Smooth muscle cell of the brain vasculature (primary cell): ENCODE measurements at regions not wholly inside any gene's neighbourhood (a gene's known extent, or its start where the extent isn't known, plus 50 kb on each side); places are given as distances from the start of the nearest gene placed in this dataset.
"Not testable (repeated sequence)": the region's sequence is repeated elsewhere in the genome, so short reads cannot be mapped to it uniquely, and the experiment has no call there.

ENCODE experiments used
- DNase-seq: peaks from one replicate; pipeline ENCODE4 v3.0.0-alpha.2; 2012; ENCODE audit warnings: low read depth, low spot score

GRCh38 chr11:11010624-11011127, 152.8 kb upstream of the ZBED5 start:
- DNase-seq: no peak

- no peak for DNase-seq
Observed at GRCh38 chr11:11009179-11009578, 151.3 kb upstream of the ZBED5 start.

- no peak for DNase-seq
Observed at GRCh38 chr11:11004069-11004468, 146.2 kb upstream of the ZBED5 start.

- no peak for DNase-seq
Observed at GRCh38 chr11:11003226-11003625, 145.4 kb upstream of the ZBED5 start.

- no peak for DNase-seq
Observed at GRCh38 chr11:11000579-11001283, 142.9 kb upstream of the ZBED5 start.

- DNase-seq: no peak
Observed at GRCh38 chr11:10998674-10999073, 140.8 kb upstream of the ZBED5 start.

GRCh38 chr11:10996678-10997077, 138.8 kb upstream of the ZBED5 start:
- no peak for DNase-seq

GRCh38 chr11:10993640-10994039, 135.8 kb upstream of the ZBED5 start:
- no peak for DNase-seq

- DNase-seq: no peak
Observed at GRCh38 chr11:10993186-10993585, 135.3 kb upstream of the ZBED5 start.

GRCh38 chr11:10991393-10991792, 133.5 kb upstream of the ZBED5 start:
- no peak for DNase-seq

GRCh38 chr11:10990637-10991193, 132.9 kb upstream of the ZBED5 start:
- DNase-seq: no peak

GRCh38 chr11:10990160-10990559, 132.3 kb upstream of the ZBED5 start:
- DNase-seq: no peak

- no peak for DNase-seq
Observed at GRCh38 chr11:10986006-10986405, 128.2 kb upstream of the ZBED5 start.

GRCh38 chr11:10984742-10985141, 126.9 kb upstream of the ZBED5 start:
- DNase-seq: no peak

- DNase-seq: no peak
Observed at GRCh38 chr11:10984250-10984649, 126.4 kb upstream of the ZBED5 start.

GRCh38 chr11:10982704-10983510, 125.1 kb upstream of the ZBED5 start:
- DNase-seq: no peak

GRCh38 chr11:10979529-10979928, 121.7 kb upstream of the ZBED5 start:
- DNase-seq: no peak

GRCh38 chr11:10978198-10978597, 120.3 kb upstream of the ZBED5 start:
- DNase-seq: no peak

- DNase-seq: no peak
Observed at GRCh38 chr11:10975287-10975721, 117.5 kb upstream of the ZBED5 start.

GRCh38 chr11:10973416-10973815, 115.6 kb upstream of the ZBED5 start:
- DNase-seq: no peak

GRCh38 chr11:10970926-10971325, 113.1 kb upstream of the ZBED5 start:
- DNase-seq: no peak

- DNase-seq: no peak
Observed at GRCh38 chr11:10969387-10969786, 111.5 kb upstream of the ZBED5 start.

- not testable (repeated sequence) for DNase-seq
Observed at GRCh38 chr11:10956884-10957283, 99.0 kb upstream of the ZBED5 start.
